ENCODE measurements at regions not wholly inside any gene's neighbourhood (a gene's known extent, or its start where the extent isn't known, plus 50 kb on each side); places are given as distances from the start of the nearest gene placed in this dataset.

GRCh38 chr10:28242555-28243204 lies 60.2 kb downstream of the MPP7 start:
- TF ChIP-seq SUZ12 (IDR thresholded peaks at IDR 0.05) (no peak), SP1 (IDR thresholded peaks at IDR 0.05) (no peak), PKNOX1 (IDR thresholded peaks at IDR 0.05) (no peak), FOXM1 (IDR thresholded peaks at IDR 0.05; ENCODE audit: borderline replicate concordance) (no peak), TARDBP (IDR thresholded peaks at IDR 0.05) (no peak), FOXK2 (IDR thresholded peaks at IDR 0.05) (no peak), FOXA1 (IDR thresholded peaks at IDR 0.05) (no peak), ARNT (IDR thresholded peaks at IDR 0.05) (no peak), NFRKB (IDR thresholded peaks at IDR 0.05) (no peak), CTBP1 (IDR thresholded peaks at IDR 0.05; ENCODE audit: borderline replicate concordance) (no peak), L3MBTL2 (conservative IDR thresholded peaks at IDR 0.05) (no peak), ELF4 (IDR thresholded peaks at IDR 0.05) (no peak), BHLHE40 (IDR thresholded peaks at IDR 0.05; ENCODE audit: borderline replicate concordance) (no peak)

Data from HEK293T (cell line).